SK-N-SH treated with all-trans-retinoic acid at 6 μM for 48 hours (cell line): ENCODE measurements at regions not wholly inside any gene's neighbourhood (a gene's known extent, or its start where the extent isn't known, plus 50 kb on each side); places are given as distances from the start of the nearest gene placed in this dataset.

Source experiments
- ATAC-seq: fragments of 200-7000 bp; cut with Tn5 transposase; 3 replicates; pipeline ENCODE4 v1.9.1; 2020; ENCODE audit warnings: mild to moderate bottlenecking, moderate library complexity
- ARNTL ChIP-seq: fragments of 450-650 bp; formaldehyde crosslinking; IDR thresholded peaks from 2 replicates; pipeline ENCODE4 v1.5.0; 2020; ENCODE audit warnings: low read depth, mild to moderate bottlenecking, moderate library complexity, borderline replicate concordance
- BACH2 ChIP-seq: fragments of 250-450 bp; sonication (Bioruptor Pico); IDR thresholded peaks from 2 replicates; pipeline ENCODE4 v1.9.0; 2021; ENCODE audit warnings: mild to moderate bottlenecking, borderline replicate concordance
- CREB5 ChIP-seq: fragments of 250-450 bp; sonication (Bioruptor Pico); IDR thresholded peaks from 2 replicates; pipeline ENCODE4 v1.5.1; 2020; ENCODE audit warnings: low read depth, mild to moderate bottlenecking, moderate library complexity
- CSDC2 ChIP-seq: fragments of 250-450 bp; sonication (Bioruptor Pico); IDR thresholded peaks from 2 replicates; pipeline ENCODE4 v1.5.0; 2020; ENCODE audit warnings: mild to moderate bottlenecking, moderate library complexity
- ESRRG ChIP-seq: fragments of 250-450 bp; sonication (Bioruptor Pico); IDR thresholded peaks from 2 replicates; pipeline ENCODE4 v1.6.1; 2021; ENCODE audit warnings: mild to moderate bottlenecking
- ISL1 ChIP-seq: fragments of 250-450 bp; sonication (Bioruptor Pico); IDR thresholded peaks from 2 replicates; pipeline ENCODE4 v2.1.2; 2022; ENCODE audit warnings: mild to moderate bottlenecking, moderate library complexity
- OSR1 ChIP-seq: fragments of 250-450 bp; sonication (Bioruptor Pico); IDR thresholded peaks from 2 replicates; pipeline ENCODE4 v1.8.0; 2022; ENCODE audit warnings: moderate library complexity, mild to moderate bottlenecking, inconsistent platforms
- PPARA ChIP-seq: fragments of 250-450 bp; sonication (Bioruptor Pico); IDR thresholded peaks from 2 replicates; pipeline ENCODE4 v1.5.0; 2020; ENCODE audit warnings: mild to moderate bottlenecking, borderline replicate concordance
- RARB ChIP-seq: fragments of 250-450 bp; sonication (Bioruptor Pico); IDR thresholded peaks from 2 replicates; pipeline ENCODE4 v1.8.0; 2021; ENCODE audit warnings: mild to moderate bottlenecking, moderate library complexity
- SNAI2 ChIP-seq: fragments of 250-450 bp; sonication (Bioruptor Pico); IDR thresholded peaks from 2 replicates; pipeline ENCODE4 v1.5.0; 2020; ENCODE audit warnings: mild to moderate bottlenecking, moderate library complexity
- TCF4 ChIP-seq: fragments of 250-450 bp; sonication (Bioruptor Pico); IDR thresholded peaks from 2 replicates; pipeline ENCODE4 v1.8.0; 2021; ENCODE audit warnings: mild to moderate bottlenecking, moderate library complexity, borderline replicate concordance
- TOX ChIP-seq: fragments of 250-450 bp; sonication (Bioruptor Pico); IDR thresholded peaks from 2 replicates; pipeline ENCODE4 v1.8.0; 2021; ENCODE audit warnings: mild to moderate bottlenecking, moderate library complexity, borderline replicate concordance
- ZC3H10 ChIP-seq: fragments of 250-450 bp; sonication (Bioruptor Pico); IDR thresholded peaks from 2 replicates; pipeline ENCODE4 v1.5.1; 2021; ENCODE audit warnings: mild to moderate bottlenecking, moderate library complexity
- ZFP3 ChIP-seq: fragments of 250-450 bp; sonication (Bioruptor Pico); IDR thresholded peaks from 2 replicates; pipeline ENCODE4 v1.5.0; 2020; ENCODE audit warnings: mild to moderate bottlenecking, moderate library complexity
- ZFP30 ChIP-seq: fragments of 450-650 bp; formaldehyde crosslinking; IDR thresholded peaks from 2 replicates; pipeline ENCODE4 v1.5.0; 2022; ENCODE audit warnings: mild to moderate bottlenecking, moderate library complexity
- ZNF565 ChIP-seq: fragments of 450-650 bp; formaldehyde crosslinking; conservative IDR thresholded peaks from 2 replicates; pipeline ENCODE4 v1.5.0; 2020; ENCODE audit warnings: low read depth, mild to moderate bottlenecking, moderate library complexity
- ZNF70 ChIP-seq: fragments of 450-650 bp; formaldehyde crosslinking; IDR thresholded peaks from 2 replicates; pipeline ENCODE4 v1.5.0; 2020; ENCODE audit warnings: mild to moderate bottlenecking, moderate library complexity
- ZNF8 ChIP-seq: fragments of 450-650 bp; formaldehyde crosslinking; IDR thresholded peaks from 2 replicates; pipeline ENCODE4 v1.5.0; 2020; ENCODE audit warnings: mild to moderate bottlenecking, moderate library complexity
- TF ChIP-seq, protein P1 (sequence below): fragments of 250-450 bp; sonication (Bioruptor Pico); IDR thresholded peaks from 2 replicates; pipeline ENCODE4 v1.8.0; 2021; ENCODE audit warnings: low read depth, mild to moderate bottlenecking, moderate library complexity, borderline replicate concordance
- TF ChIP-seq, protein P2 (sequence below): fragments of 250-450 bp; sonication (Bioruptor Pico); IDR thresholded peaks from 2 replicates; pipeline ENCODE4 v1.5.1; 2021; ENCODE audit warnings: mild to moderate bottlenecking, moderate library complexity
- TF ChIP-seq, protein P3 (sequence below): fragments of 250-450 bp; sonication (Bioruptor Pico); IDR thresholded peaks from 2 replicates; pipeline ENCODE4 v1.5.0; 2020; ENCODE audit warnings: mild to moderate bottlenecking, moderate library complexity

DNA sequence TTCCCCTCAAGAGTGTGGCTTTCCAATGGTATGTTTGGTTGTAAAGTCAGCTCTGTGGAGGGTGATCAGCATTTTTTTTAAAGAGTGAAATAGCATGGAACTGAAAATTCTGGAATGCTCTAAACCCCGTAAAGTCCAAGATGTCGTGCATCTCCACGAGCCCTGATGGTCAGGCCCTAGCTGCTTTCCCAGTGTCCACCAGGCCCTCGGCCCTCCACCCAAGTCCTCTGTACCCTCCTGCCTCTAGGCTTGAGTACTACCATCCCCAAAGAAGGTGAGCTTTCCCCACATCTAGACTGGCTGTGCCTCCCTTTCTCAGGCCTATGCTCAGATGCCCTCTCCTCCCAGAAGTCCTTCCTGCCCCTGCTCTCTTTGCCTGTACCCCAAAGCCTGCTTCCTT lies 280.3 kb downstream of the GADD45G start:
- no peak for TF ChIP-seq TOX (CRISPR knock-in tag)
- no peak for TF ChIP-seq ZC3H10 (CRISPR knock-in tag)
- TF ChIP-seq ESRRG (CRISPR knock-in tag) = no peak
- no peak for TF ChIP-seq PPARA (CRISPR knock-in tag)
- no peak for TF ChIP-seq RARB (CRISPR knock-in tag)
- TF ChIP-seq TCF4 (CRISPR knock-in tag) = no peak
- TF ChIP-seq CREB5 = no peak
- no peak for TF ChIP-seq SNAI2 (CRISPR knock-in tag)
- TF ChIP-seq ZNF565 = no peak
- TF ChIP-seq, protein P1, sequence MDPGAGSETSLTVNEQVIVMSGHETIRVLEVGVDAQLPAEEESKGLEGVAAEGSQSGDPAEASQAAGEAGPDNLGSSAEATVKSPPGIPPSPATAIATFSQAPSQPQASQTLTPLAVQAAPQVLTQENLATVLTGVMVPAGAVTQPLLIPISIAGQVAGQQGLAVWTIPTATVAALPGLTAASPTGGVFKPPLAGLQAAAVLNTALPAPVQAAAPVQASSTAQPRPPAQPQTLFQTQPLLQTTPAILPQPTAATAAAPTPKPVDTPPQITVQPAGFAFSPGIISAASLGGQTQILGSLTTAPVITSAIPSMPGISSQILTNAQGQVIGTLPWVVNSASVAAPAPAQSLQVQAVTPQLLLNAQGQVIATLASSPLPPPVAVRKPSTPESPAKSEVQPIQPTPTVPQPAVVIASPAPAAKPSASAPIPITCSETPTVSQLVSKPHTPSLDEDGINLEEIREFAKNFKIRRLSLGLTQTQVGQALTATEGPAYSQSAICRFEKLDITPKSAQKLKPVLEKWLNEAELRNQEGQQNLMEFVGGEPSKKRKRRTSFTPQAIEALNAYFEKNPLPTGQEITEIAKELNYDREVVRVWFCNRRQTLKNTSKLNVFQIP (CRISPR knock-in tag) = no peak
- TF ChIP-seq ISL1 (CRISPR knock-in tag) = no peak
- no peak for TF ChIP-seq ZFP30 (CRISPR knock-in tag)
- TF ChIP-seq ZNF8 (CRISPR knock-in tag) = no peak
- TF ChIP-seq, protein P2, sequence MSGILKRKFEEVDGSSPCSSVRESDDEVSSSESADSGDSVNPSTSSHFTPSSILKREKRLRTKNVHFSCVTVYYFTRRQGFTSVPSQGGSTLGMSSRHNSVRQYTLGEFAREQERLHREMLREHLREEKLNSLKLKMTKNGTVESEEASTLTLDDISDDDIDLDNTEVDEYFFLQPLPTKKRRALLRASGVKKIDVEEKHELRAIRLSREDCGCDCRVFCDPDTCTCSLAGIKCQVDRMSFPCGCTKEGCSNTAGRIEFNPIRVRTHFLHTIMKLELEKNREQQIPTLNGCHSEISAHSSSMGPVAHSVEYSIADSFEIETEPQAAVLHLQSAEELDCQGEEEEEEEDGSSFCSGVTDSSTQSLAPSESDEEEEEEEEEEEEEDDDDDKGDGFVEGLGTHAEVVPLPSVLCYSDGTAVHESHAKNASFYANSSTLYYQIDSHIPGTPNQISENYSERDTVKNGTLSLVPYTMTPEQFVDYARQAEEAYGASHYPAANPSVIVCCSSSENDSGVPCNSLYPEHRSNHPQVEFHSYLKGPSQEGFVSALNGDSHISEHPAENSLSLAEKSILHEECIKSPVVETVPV (CRISPR knock-in tag) = no peak

GRCh38 chr9:89886281-89886700 lies 281.5 kb downstream of the GADD45G start:
- no peak for ATAC-seq

More for the DNA sequence above, 280.3 kb downstream of the GADD45G start:
- no peak for ATAC-seq

GRCh38 chr9:89887286-89887685 lies 282.5 kb downstream of the GADD45G start:
- ATAC-seq = no peak
- no peak for TF ChIP-seq RARB (CRISPR knock-in tag)
- no peak for TF ChIP-seq TOX (CRISPR knock-in tag)
- no peak for TF ChIP-seq TCF4 (CRISPR knock-in tag)
- TF ChIP-seq ARNTL (CRISPR knock-in tag) = no peak
- TF ChIP-seq CREB5 = no peak
- no peak for TF ChIP-seq CSDC2 (CRISPR knock-in tag)
- TF ChIP-seq, protein P3, sequence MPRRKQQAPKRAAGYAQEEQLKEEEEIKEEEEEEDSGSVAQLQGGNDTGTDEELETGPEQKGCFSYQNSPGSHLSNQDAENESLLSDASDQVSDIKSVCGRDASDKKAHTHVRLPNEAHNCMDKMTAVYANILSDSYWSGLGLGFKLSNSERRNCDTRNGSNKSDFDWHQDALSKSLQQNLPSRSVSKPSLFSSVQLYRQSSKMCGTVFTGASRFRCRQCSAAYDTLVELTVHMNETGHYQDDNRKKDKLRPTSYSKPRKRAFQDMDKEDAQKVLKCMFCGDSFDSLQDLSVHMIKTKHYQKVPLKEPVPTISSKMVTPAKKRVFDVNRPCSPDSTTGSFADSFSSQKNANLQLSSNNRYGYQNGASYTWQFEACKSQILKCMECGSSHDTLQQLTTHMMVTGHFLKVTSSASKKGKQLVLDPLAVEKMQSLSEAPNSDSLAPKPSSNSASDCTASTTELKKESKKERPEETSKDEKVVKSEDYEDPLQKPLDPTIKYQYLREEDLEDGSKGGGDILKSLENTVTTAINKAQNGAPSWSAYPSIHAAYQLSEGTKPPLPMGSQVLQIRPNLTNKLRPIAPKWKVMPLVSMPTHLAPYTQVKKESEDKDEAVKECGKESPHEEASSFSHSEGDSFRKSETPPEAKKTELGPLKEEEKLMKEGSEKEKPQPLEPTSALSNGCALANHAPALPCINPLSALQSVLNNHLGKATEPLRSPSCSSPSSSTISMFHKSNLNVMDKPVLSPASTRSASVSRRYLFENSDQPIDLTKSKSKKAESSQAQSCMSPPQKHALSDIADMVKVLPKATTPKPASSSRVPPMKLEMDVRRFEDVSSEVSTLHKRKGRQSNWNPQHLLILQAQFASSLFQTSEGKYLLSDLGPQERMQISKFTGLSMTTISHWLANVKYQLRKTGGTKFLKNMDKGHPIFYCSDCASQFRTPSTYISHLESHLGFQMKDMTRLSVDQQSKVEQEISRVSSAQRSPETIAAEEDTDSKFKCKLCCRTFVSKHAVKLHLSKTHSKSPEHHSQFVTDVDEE (CRISPR knock-in tag) = no peak
- no peak for TF ChIP-seq ZNF565

More at GRCh38 chr9:89886281-89886700, 281.5 kb downstream of the GADD45G start:
- peak; percentile 14; the same call in 1 of the 2 replicates for TF ChIP-seq ISL1 (CRISPR knock-in tag)
- no peak for TF ChIP-seq TCF4 (CRISPR knock-in tag)

- ATAC-seq = no peak
- no peak for TF ChIP-seq BACH2 (CRISPR knock-in tag)
- TF ChIP-seq, protein P3 (CRISPR knock-in tag) = no peak
- no peak for TF ChIP-seq CREB5
- TF ChIP-seq TCF4 (CRISPR knock-in tag) = no peak
- TF ChIP-seq ZC3H10 (CRISPR knock-in tag) = no peak
- TF ChIP-seq ZFP3 (CRISPR knock-in tag) = no peak
- TF ChIP-seq SNAI2 (CRISPR knock-in tag) = no peak
- TF ChIP-seq ISL1 (CRISPR knock-in tag) = no peak
- TF ChIP-seq RARB (CRISPR knock-in tag) = no peak
- TF ChIP-seq ZNF70 (CRISPR knock-in tag) = no peak
- no peak for TF ChIP-seq OSR1 (CRISPR knock-in tag)
- no peak for TF ChIP-seq TOX (CRISPR knock-in tag)
- no peak for TF ChIP-seq CSDC2 (CRISPR knock-in tag)
- no peak for TF ChIP-seq ARNTL (CRISPR knock-in tag)
Measured at GRCh38 chr9:89888233-89888632, 283.4 kb downstream of the GADD45G start.
